Endothelial cell of umbilical vein (primary cell): ENCODE measurements at regions not wholly inside any gene's neighbourhood (a gene's known extent, or its start where the extent isn't known, plus 50 kb on each side); places are given as distances from the start of the nearest gene placed in this dataset.

Experiments used
- BruUV-seq: library from RNA; stranded (reverse); fragments of 400-500 nt; replicated peaks from 2 replicates; lab custom pipeline; 2021; lab: Mats Ljungman, UMichigan
- CTCF ChIA-PET: fragments of 300-600, 350-600 bp; sonication (Branson Sonifier 250); formaldehyde crosslinking; loops from one replicate; lab custom pipeline; 2021; ENCODE audit warnings: antibody characterized with exemption, inconsistent platforms; lab: Charles Lee
- POLR2A ChIA-PET: fragments of 300-600, 350-600 bp; sonication (Branson Sonifier 250); formaldehyde crosslinking; loops from one replicate; lab custom pipeline; 2021; ENCODE audit warnings: antibody characterized with exemption, inconsistent platforms; lab: Charles Lee
- DNase-seq: peaks from one replicate; pipeline ENCODE4 v3.0.0-alpha.2; 2011; ENCODE audit warnings: low read depth, low spot score
- FAIRE-seq: peaks from 2 replicates; lab custom pipeline; 2011; peaks lifted over from hg19 to GRCh38; lab: Jason Lieb, UNC
- H2AFZ ChIP-seq: 2 replicates; pipeline ENCODE4 v1.6.0; 2012; ENCODE audit warnings: low read depth, low read length, control low read depth, inconsistent platforms
- H3K27ac ChIP-seq: 2 replicates; pipeline ENCODE4 v1.5.1; 2011; ENCODE audit warnings: low read depth, mild to moderate bottlenecking, control low read depth, low read length, moderate library complexity; ENCODE audit not compliant: insufficient read depth
- H3K27me3 ChIP-seq, 2 experiments: 2 replicates each; pipeline versions ENCODE4 v1.6.0 to v1.6.1; 2011; ENCODE audit warnings: low read length in 2 of 2, mixed read lengths in 1 of 2; ENCODE audit not compliant: control insufficient read depth in 2 of 2, insufficient read depth in 2 of 2
- H3K36me3 ChIP-seq, 2 experiments: 2 replicates in 1 of 2; 3 replicates in 1 of 2; pipeline ENCODE4 v1.5.1; 2011; ENCODE audit warnings: low read length in 2 of 2, mild to moderate bottlenecking in 1 of 2, moderate library complexity in 1 of 2; ENCODE audit not compliant: control insufficient read depth in 2 of 2, insufficient read depth in 2 of 2; ENCODE audit errors: extremely low read depth in 1 of 2
- H3K4me1 ChIP-seq: 3 replicates; pipeline ENCODE4 v1.5.1; 2011; ENCODE audit warnings: mild to moderate bottlenecking, low read length; ENCODE audit not compliant: control insufficient read depth, insufficient read depth; ENCODE audit errors: extremely low read depth
- H3K4me2 ChIP-seq: 2 replicates; pipeline ENCODE4 v1.6.1; 2011; ENCODE audit warnings: low read length, control low read depth, mixed read lengths; ENCODE audit not compliant: insufficient read depth
- H3K4me3 ChIP-seq, 3 experiments: fragments of 200-600 bp in 1 of 3; sonication (generic), shearing (Covaris generic) in 1 of 3; replicated peaks in 1 of 3; 2 replicates each; pipeline ENCODE4 v1.5.1; 2011 to 2016; ENCODE audit warnings: control low read depth in 3 of 3, low read length in 3 of 3, mild to moderate bottlenecking in 2 of 3, inconsistent platforms in 1 of 3, low read depth in 1 of 3, moderate library complexity in 1 of 3; ENCODE audit not compliant: insufficient read depth in 1 of 3
- H3K79me2 ChIP-seq: 2 replicates; pipeline ENCODE4 v1.6.0; 2012; ENCODE audit warnings: low read length, inconsistent platforms; ENCODE audit not compliant: control insufficient read depth, insufficient read depth
- H3K9ac ChIP-seq: replicated peaks from 2 replicates; pipeline ENCODE3; 2011; ENCODE audit warnings: low read length, control low read depth; ENCODE audit not compliant: insufficient read depth; ENCODE audit errors: extremely low read depth
- H3K9me1 ChIP-seq: replicated peaks from 3 replicates; pipeline ENCODE4 v1.6.0; 2011; ENCODE audit warnings: mild to moderate bottlenecking, low read length; ENCODE audit not compliant: control insufficient read depth, insufficient read depth; ENCODE audit errors: extremely low read depth
- H3K9me3 ChIP-seq: replicated peaks from 2 replicates; pipeline ENCODE4 v1.5.1; 2012; ENCODE audit warnings: low read length, inconsistent platforms; ENCODE audit not compliant: control insufficient read depth, insufficient read depth
- H4K20me1 ChIP-seq: replicated peaks from 2 replicates; pipeline ENCODE3; 2011; ENCODE audit warnings: mild to moderate bottlenecking, low read length; ENCODE audit not compliant: control insufficient read depth, insufficient read depth; ENCODE audit errors: extremely low read depth
- CTCF ChIP-seq, 2 donors: IDR thresholded peaks; 1 replicate in 1 of 2; 2 replicates in 1 of 2; pipeline ENCODE4 v1.5.1; 2011; ENCODE audit warnings: low read length in 2 of 2, mild to moderate bottlenecking in 2 of 2, moderate library complexity in 2 of 2, control low read depth in 1 of 2, inconsistent platforms in 1 of 2, low read depth in 1 of 2; ENCODE audit not compliant: insufficient read depth in 1 of 2; ENCODE audit errors: extremely low read depth in 1 of 2
- EZH2 ChIP-seq: IDR thresholded peaks from 2 replicates; pipeline ENCODE4 v1.6.1; 2012; ENCODE audit warnings: borderline replicate concordance, low read depth, mild to moderate bottlenecking, moderate library complexity, low read length, inconsistent platforms; ENCODE audit not compliant: severe bottlenecking
- FOS ChIP-seq: IDR thresholded peaks from 2 replicates; pipeline ENCODE4 v1.6.1; 2011; ENCODE audit warnings: mild to moderate bottlenecking, low read length, moderate library complexity, borderline replicate concordance; ENCODE audit not compliant: insufficient read depth
- GATA2 ChIP-seq: IDR thresholded peaks from 2 replicates; pipeline ENCODE4 v1.7.0; 2011; ENCODE audit warnings: low read depth, mild to moderate bottlenecking, moderate library complexity, mixed read lengths, low read length; ENCODE audit not compliant: insufficient read length, insufficient read depth
- JUN ChIP-seq: IDR thresholded peaks from 2 replicates; pipeline ENCODE4 v1.6.1; 2011; ENCODE audit warnings: borderline replicate concordance, low read depth; ENCODE audit not compliant: insufficient read length, insufficient read depth
- MAX ChIP-seq: IDR thresholded peaks from 2 replicates; pipeline ENCODE4 v1.6.1; 2011; ENCODE audit not compliant: insufficient read depth, insufficient read length
- MYC ChIP-seq: IDR thresholded peaks from one replicate; pipeline ENCODE4 v1.6.1; 2011; ENCODE audit warnings: mild to moderate bottlenecking, low read depth, low read length
- POLR2A ChIP-seq: IDR thresholded peaks from 2 replicates; pipeline ENCODE4 v1.6.1; 2012; ENCODE audit warnings: low read depth, mild to moderate bottlenecking, control low read depth, low read length
- POLR2AphosphoS5 ChIP-seq: IDR thresholded peaks from 2 replicates; pipeline ENCODE4 v1.6.1; 2012; ENCODE audit warnings: low read depth, mild to moderate bottlenecking, control low read depth, low read length, moderate library complexity; ENCODE audit not compliant: insufficient read depth
- dilution Hi-C: fragments of 300-500 bp; cut with MboI; formaldehyde crosslinking; loops from one replicate; pipeline ENCODE4 v1.15.0; 2019; ENCODE audit warnings: low sequenced_read_pairs; ENCODE audit not compliant: extremely low pct_ligation_motif_present
- intact Hi-C: fragments of 100-400 bp; cut with micrococcal nuclease; formaldehyde crosslinking; loops from one replicate; pipeline ENCODE4 v1.10.0; 2022

GRCh38 chr6:991192-991591 lies 298.3 kb upstream of the EXOC2 start:
- dilution Hi-C loops (no loop called here), intact Hi-C loops (no loop called here)
- ChIA-PET POLR2A (no interaction called here), CTCF (no interaction called here)
- H4K20me1 ChIP-seq = no peaks in the 10 kb centered on the region
- H3K9ac ChIP-seq = no peak overlapping the region
- H3K79me2 ChIP-seq = no peaks in the 10 kb centered on the region
- BruUV-seq = no TSS peak
- no peak for TF ChIP-seq POLR2A
- TF ChIP-seq JUN = no peak
- TF ChIP-seq CTCF (IDR thresholded peaks at IDR 0.05; ENCODE audit: extremely low read depth in 1 of 2, insufficient read depth in 1 of 2, low read depth in 1 of 2, low read length in 2 of 2) = no peak
- TF ChIP-seq POLR2AphosphoS5 = no peak
- TF ChIP-seq MYC = no peak
- TF ChIP-seq MAX = no peak
- TF ChIP-seq GATA2 = no peak
- TF ChIP-seq FOS = no peak
- no peak for TF ChIP-seq EZH2
- H3K4me2 ChIP-seq = no peak overlapping the region
- no peak overlapping the region for H2AFZ ChIP-seq
- FAIRE-seq = no peak
- DNase-seq = no peak
- no peaks in the 10 kb centered on the region for H3K9me1 ChIP-seq
- no peak overlapping the region for H3K27ac ChIP-seq
- peaks cover 2% of the 10 kb centered on the region for H3K9me3 ChIP-seq
- no peaks in the 10 kb centered on the region for H3K36me3 ChIP-seq
- no peak overlapping the region for H3K4me3 ChIP-seq
- no peaks in the 10 kb centered on the region for H3K27me3 ChIP-seq
- no peaks in the 10 kb centered on the region for H3K4me1 ChIP-seq
